OCI-LY7 (cell line): ENCODE measurements at regions not wholly inside any gene's neighbourhood (a gene's known extent, or its start where the extent isn't known, plus 50 kb on each side); places are given as distances from the start of the nearest gene placed in this dataset.

Experiments
- EZH2phosphoT487 ChIP-seq: fragments of 200-600 bp; sonication (generic); IDR thresholded peaks from 2 replicates; pipeline ENCODE4 v1.6.1; 2018; ENCODE audit warnings: low read depth, borderline replicate concordance, mild to moderate bottlenecking, mixed run types, antibody characterized with exemption, low read length, moderate library complexity, mixed read lengths
- TF ChIP-seq, protein P1 (sequence below): fragments of 200-600 bp; sonication (generic); conservative IDR thresholded peaks from 2 replicates; pipeline ENCODE4 v1.5.1; 2014; ENCODE audit warnings: mild to moderate bottlenecking, antibody characterized with exemption, low read length, moderate library complexity, mixed read lengths

DNA sequence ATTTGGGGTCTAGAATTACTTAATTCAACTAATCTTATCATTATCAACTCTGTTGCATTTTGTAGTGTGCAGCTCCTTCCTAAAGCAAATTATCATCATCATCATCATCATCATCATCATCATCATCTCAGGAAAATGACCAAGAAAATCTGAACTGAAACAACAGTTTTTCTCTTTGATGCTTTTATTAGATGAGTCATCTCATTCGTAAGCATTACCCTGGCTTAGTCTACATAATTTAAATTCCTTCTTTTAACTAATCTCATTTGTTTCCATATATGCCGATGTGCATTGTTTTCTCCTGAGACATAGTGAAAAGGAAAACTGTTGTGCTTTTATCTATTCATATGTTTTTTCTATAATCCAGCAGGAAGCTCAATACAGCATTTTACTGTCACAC lies 173.0 kb upstream of the PDE4D start:
- TF ChIP-seq, protein P1, sequence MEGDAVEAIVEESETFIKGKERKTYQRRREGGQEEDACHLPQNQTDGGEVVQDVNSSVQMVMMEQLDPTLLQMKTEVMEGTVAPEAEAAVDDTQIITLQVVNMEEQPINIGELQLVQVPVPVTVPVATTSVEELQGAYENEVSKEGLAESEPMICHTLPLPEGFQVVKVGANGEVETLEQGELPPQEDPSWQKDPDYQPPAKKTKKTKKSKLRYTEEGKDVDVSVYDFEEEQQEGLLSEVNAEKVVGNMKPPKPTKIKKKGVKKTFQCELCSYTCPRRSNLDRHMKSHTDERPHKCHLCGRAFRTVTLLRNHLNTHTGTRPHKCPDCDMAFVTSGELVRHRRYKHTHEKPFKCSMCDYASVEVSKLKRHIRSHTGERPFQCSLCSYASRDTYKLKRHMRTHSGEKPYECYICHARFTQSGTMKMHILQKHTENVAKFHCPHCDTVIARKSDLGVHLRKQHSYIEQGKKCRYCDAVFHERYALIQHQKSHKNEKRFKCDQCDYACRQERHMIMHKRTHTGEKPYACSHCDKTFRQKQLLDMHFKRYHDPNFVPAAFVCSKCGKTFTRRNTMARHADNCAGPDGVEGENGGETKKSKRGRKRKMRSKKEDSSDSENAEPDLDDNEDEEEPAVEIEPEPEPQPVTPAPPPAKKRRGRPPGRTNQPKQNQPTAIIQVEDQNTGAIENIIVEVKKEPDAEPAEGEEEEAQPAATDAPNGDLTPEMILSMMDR, result no peak
- no peak for TF ChIP-seq EZH2phosphoT487
